Colonic mucosa (tissue), 4 donors: ENCODE measurements at regions not wholly inside any gene's neighbourhood (a gene's known extent, or its start where the extent isn't known, plus 50 kb on each side); places are given as distances from the start of the nearest gene placed in this dataset.

ENCODE experiments used
- DNase-seq: peaks from one replicate; pipeline ENCODE4 v3.0.0-alpha.2; 2020
- H3K27ac ChIP-seq: fragments of 200-600 bp; one replicate; pipeline ENCODE4 v1.8.0; 2021
- H3K27me3 ChIP-seq: fragments of 200-600 bp; one replicate; pipeline ENCODE4 v1.8.0; 2021
- H3K36me3 ChIP-seq: fragments of 200-600 bp; one replicate; pipeline ENCODE4 v1.8.0; 2021
- H3K4me1 ChIP-seq: fragments of 200-600 bp; one replicate; pipeline ENCODE4 v1.8.0; 2021; ENCODE audit warnings: mild to moderate bottlenecking
- H3K4me3 ChIP-seq: fragments of 200-600 bp; one replicate; pipeline ENCODE4 v1.8.0; 2021
- H3K9ac ChIP-seq, 2 donors: one replicate each; pipeline ENCODE4 v1.7.0; 2013; ENCODE audit warnings: control low read depth in 2 of 2, low read depth in 2 of 2, low read length in 2 of 2
- H3K9me3 ChIP-seq: fragments of 200-600 bp; one replicate; pipeline ENCODE4 v1.8.0; 2021
- CTCF ChIP-seq: fragments of 200-600 bp; IDR thresholded peaks from one replicate; pipeline ENCODE4 v1.8.0; 2022; ENCODE audit warnings: antibody characterized with exemption, mild to moderate bottlenecking
- intact Hi-C: fragments of 100-400 bp; cut with DNase I; formaldehyde crosslinking; loops from one replicate; pipeline ENCODE4 v1.14.1; 2022
- donor health status: healthy.
- donor health status: DM: no; HTN: no; CAD: no.
- donor health status: DM: no; HTN: no; CAD: no.

GRCh38 chr3:157807280-157807679 is 298.9 kb downstream of the SHOX2 start:
- Histone ChIP-seq H3K4me1 (no peaks in the 10 kb centered on the region), H3K9me3 (no peaks in the 10 kb centered on the region), H3K27me3 (no peaks in the 10 kb centered on the region), H3K4me3 (no peak overlapping the region), H3K9ac (no peak overlapping the region), H3K36me3 (no peaks in the 10 kb centered on the region), H3K27ac (no peak overlapping the region)
- intact Hi-C loops, result no loop called here
- TF ChIP-seq CTCF, result no peak
- no peak for DNase-seq

GRCh38 chr3:157805538-157805937 is 300.7 kb downstream of the SHOX2 start:
- intact Hi-C loops, result no loop called here
- Histone ChIP-seq H3K4me3 (no peak overlapping the region), H3K27me3 (no peaks in the 10 kb centered on the region), H3K9ac (no peak overlapping the region), H3K27ac (no peak overlapping the region), H3K4me1 (no peaks in the 10 kb centered on the region), H3K9me3 (no peaks in the 10 kb centered on the region), H3K36me3 (no peaks in the 10 kb centered on the region)
- no peak for DNase-seq
- no peak for TF ChIP-seq CTCF

GRCh38 chr3:157794771-157795170 is 291.6 kb upstream of the VEPH1 start:
- Histone ChIP-seq H3K36me3 (no peaks in the 10 kb centered on the region), H3K9ac (no peak overlapping the region), H3K4me3 (no peak overlapping the region), H3K27ac (no peak overlapping the region), H3K27me3 (no peaks in the 10 kb centered on the region), H3K4me1 (no peaks in the 10 kb centered on the region), H3K9me3 (no peaks in the 10 kb centered on the region)
- no peak for DNase-seq
- intact Hi-C loops, result no loop called here
- TF ChIP-seq CTCF, result no peak

GRCh38 chr3:157793745-157794144 is 290.5 kb upstream of the VEPH1 start:
- Histone ChIP-seq H3K27ac (no peak overlapping the region), H3K27me3 (no peaks in the 10 kb centered on the region), H3K36me3 (no peaks in the 10 kb centered on the region), H3K4me1 (no peaks in the 10 kb centered on the region), H3K9ac (no peak overlapping the region), H3K9me3 (no peaks in the 10 kb centered on the region), H3K4me3 (no peak overlapping the region)
- TF ChIP-seq CTCF, result no peak
- no peak for DNase-seq
- intact Hi-C loops, result no loop called here

- Histone ChIP-seq H3K27me3 (no peaks in the 10 kb centered on the region), H3K4me3 (no peak overlapping the region)
- TF ChIP-seq CTCF, result no peak
These were observed 285.9 kb upstream of the VEPH1 start for GRCh38 chr3:157789162-157789561.

GRCh38 chr3:157786618-157787017 is 283.4 kb upstream of the VEPH1 start:
- no peak for TF ChIP-seq CTCF
- no peak for DNase-seq
- Histone ChIP-seq H3K27ac (no peak overlapping the region), H3K4me1 (no peaks in the 10 kb centered on the region), H3K27me3 (no peaks in the 10 kb centered on the region), H3K9me3 (no peaks in the 10 kb centered on the region), H3K4me3 (no peak overlapping the region), H3K36me3 (no peaks in the 10 kb centered on the region), H3K9ac (no peak overlapping the region)
- intact Hi-C loops, result no loop called here

More at GRCh38 chr3:157789162-157789561, 285.9 kb upstream of the VEPH1 start:
- H3K9me3 ChIP-seq, result no peaks in the 10 kb centered on the region
- no peaks in the 10 kb centered on the region for H3K4me1 ChIP-seq
- DNase-seq, result no peak
- H3K9ac ChIP-seq, result no peak overlapping the region
- H3K36me3 ChIP-seq, result no peaks in the 10 kb centered on the region
- intact Hi-C loops, result no loop called here
- no peak overlapping the region for H3K27ac ChIP-seq
